Loucy (cell line): ENCODE measurements at regions not wholly inside any gene's neighbourhood (a gene's known extent, or its start where the extent isn't known, plus 50 kb on each side); places are given as distances from the start of the nearest gene placed in this dataset.
"Not testable (repeated sequence)": the region's sequence is repeated elsewhere in the genome, so short reads cannot be mapped to it uniquely, and the experiment has no call there.

Experiments used
- H2AFZ ChIP-seq: fragments of 200-600 bp; sonication (generic); 2 replicates; pipeline ENCODE4 v1.6.0; 2016; ENCODE audit warnings: antibody characterized with exemption, mild to moderate bottlenecking, low read length, moderate library complexity
- H3F3A ChIP-seq: fragments of 200-600 bp; 2 replicates; pipeline ENCODE4 v1.6.0; 2016; ENCODE audit warnings: antibody characterized with exemption, low read depth, mild to moderate bottlenecking
- H3K27me3 ChIP-seq: fragments of 200-600 bp; sonication (generic); 2 replicates; pipeline ENCODE4 v1.6.1; 2014; ENCODE audit warnings: low read length, mild to moderate bottlenecking; ENCODE audit not compliant: insufficient read depth, poor library complexity, severe bottlenecking
- H3K36me3 ChIP-seq: fragments of 200-600 bp; sonication (generic); 2 replicates; pipeline ENCODE4 v1.6.1; 2016; ENCODE audit warnings: low read length; ENCODE audit not compliant: insufficient read depth
- H3K4me1 ChIP-seq: fragments of 200-600 bp; sonication (generic); 2 replicates; pipeline ENCODE4 v1.5.1; 2014; ENCODE audit warnings: low read length, mild to moderate bottlenecking; ENCODE audit not compliant: insufficient read depth, poor library complexity, severe bottlenecking
- H3K4me2 ChIP-seq: fragments of 200-600 bp; sonication (generic); 2 replicates; pipeline ENCODE4 v1.6.0; 2014; ENCODE audit warnings: antibody characterized with exemption, low read length, low read depth, mild to moderate bottlenecking; ENCODE audit not compliant: poor library complexity, severe bottlenecking
- H3K4me3 ChIP-seq: fragments of 200-600 bp; sonication (generic); 2 replicates; pipeline ENCODE4 v1.5.1; 2014; ENCODE audit warnings: low read length, mild to moderate bottlenecking, mixed read lengths; ENCODE audit not compliant: poor library complexity, severe bottlenecking
- H3K79me2 ChIP-seq: fragments of 200-600 bp; sonication (generic); 2 replicates; pipeline ENCODE4 v1.6.1; 2014; ENCODE audit warnings: low read length; ENCODE audit not compliant: insufficient read depth
- H3K9ac ChIP-seq: fragments of 200-600 bp; sonication (generic); 2 replicates; pipeline ENCODE4 v1.6.0; 2014; ENCODE audit warnings: mild to moderate bottlenecking, low read depth, low read length, moderate library complexity; ENCODE audit not compliant: poor library complexity, severe bottlenecking
- H3K9me2 ChIP-seq: fragments of 200-600 bp; sonication (generic); replicated peaks from 2 replicates; pipeline ENCODE4 v1.6.1; 2016; ENCODE audit warnings: low read depth, low read length, mixed read lengths
- H3K9me3 ChIP-seq: fragments of 200-600 bp; sonication (generic); 2 replicates; pipeline ENCODE4 v1.6.1; 2014; ENCODE audit warnings: mild to moderate bottlenecking, antibody characterized with exemption, low read length, low read depth; ENCODE audit not compliant: insufficient read depth
- H4K20me1 ChIP-seq: fragments of 200-600 bp; sonication (generic); 2 replicates; pipeline ENCODE4 v1.6.0; 2014; ENCODE audit warnings: antibody characterized with exemption, low read length, mild to moderate bottlenecking; ENCODE audit not compliant: insufficient read depth, poor library complexity, severe bottlenecking
- EZH2phosphoT487 ChIP-seq: fragments of 200-600 bp; IDR thresholded peaks from 2 replicates; pipeline ENCODE4 v1.6.1; 2018; ENCODE audit warnings: antibody characterized with exemption, mild to moderate bottlenecking, moderate library complexity, borderline replicate concordance
- TF ChIP-seq, protein P1 (sequence below): fragments of 200-600 bp; sonication (generic); conservative IDR thresholded peaks from 2 replicates; pipeline ENCODE4 v1.5.1; 2014; ENCODE audit warnings: mild to moderate bottlenecking, antibody characterized with exemption, low read length

- Histone ChIP-seq H3K9me3 (no peaks in the 10 kb centered on the region), H3K9ac (no peak overlapping the region), H3K4me3 (no peak overlapping the region), H2AFZ (no peak overlapping the region), H3K4me2 (no peak overlapping the region), H3K36me3 (no peaks in the 10 kb centered on the region; the same call in 1 of the 2 replicates), H3K27me3 (no peaks in the 10 kb centered on the region), H3K9me2 (no peaks in the 10 kb centered on the region), H3K4me1 (no peaks in the 10 kb centered on the region), H3K79me2 (no peaks in the 10 kb centered on the region), H3F3A (no peaks in the 10 kb centered on the region), H4K20me1 (no peaks in the 10 kb centered on the region)
- TF ChIP-seq, protein P1, sequence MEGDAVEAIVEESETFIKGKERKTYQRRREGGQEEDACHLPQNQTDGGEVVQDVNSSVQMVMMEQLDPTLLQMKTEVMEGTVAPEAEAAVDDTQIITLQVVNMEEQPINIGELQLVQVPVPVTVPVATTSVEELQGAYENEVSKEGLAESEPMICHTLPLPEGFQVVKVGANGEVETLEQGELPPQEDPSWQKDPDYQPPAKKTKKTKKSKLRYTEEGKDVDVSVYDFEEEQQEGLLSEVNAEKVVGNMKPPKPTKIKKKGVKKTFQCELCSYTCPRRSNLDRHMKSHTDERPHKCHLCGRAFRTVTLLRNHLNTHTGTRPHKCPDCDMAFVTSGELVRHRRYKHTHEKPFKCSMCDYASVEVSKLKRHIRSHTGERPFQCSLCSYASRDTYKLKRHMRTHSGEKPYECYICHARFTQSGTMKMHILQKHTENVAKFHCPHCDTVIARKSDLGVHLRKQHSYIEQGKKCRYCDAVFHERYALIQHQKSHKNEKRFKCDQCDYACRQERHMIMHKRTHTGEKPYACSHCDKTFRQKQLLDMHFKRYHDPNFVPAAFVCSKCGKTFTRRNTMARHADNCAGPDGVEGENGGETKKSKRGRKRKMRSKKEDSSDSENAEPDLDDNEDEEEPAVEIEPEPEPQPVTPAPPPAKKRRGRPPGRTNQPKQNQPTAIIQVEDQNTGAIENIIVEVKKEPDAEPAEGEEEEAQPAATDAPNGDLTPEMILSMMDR = no peak
- TF ChIP-seq EZH2phosphoT487 = no peak
Measured at GRCh38 chr7:29636009-29636351, 72.3 kb downstream of the PRR15 start.

DNA sequence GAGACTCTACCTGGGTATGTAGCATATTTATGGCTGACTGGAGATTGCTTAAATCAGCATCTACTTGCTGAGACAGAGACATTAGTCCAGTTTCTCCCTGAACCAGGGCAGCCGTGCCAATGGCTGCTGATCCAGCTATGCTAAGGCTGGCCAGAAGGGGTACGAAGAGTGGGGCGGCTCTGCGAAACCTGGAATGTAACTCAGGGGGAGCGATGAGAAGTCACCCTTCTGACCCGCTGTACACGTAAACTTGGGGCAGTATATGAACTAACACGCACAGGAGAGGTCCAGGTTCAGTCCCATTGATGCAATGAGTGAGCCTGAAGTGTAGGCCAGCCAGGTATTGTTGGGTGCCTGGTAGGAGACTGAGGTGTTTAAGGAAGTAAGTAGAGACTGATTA is 73.7 kb downstream of the PRR15 start:
- Histone ChIP-seq H3K9ac (no peak overlapping the region), H4K20me1 (no peaks in the 10 kb centered on the region), H3K36me3 (no peaks in the 10 kb centered on the region; the same call in 1 of the 2 replicates), H3K4me3 (no peak overlapping the region), H3K79me2 (no peaks in the 10 kb centered on the region), H3K4me1 (no peaks in the 10 kb centered on the region), H3K9me3 (no peaks in the 10 kb centered on the region), H3K27me3 (no peaks in the 10 kb centered on the region), H3K4me2 (no peak overlapping the region), H3F3A (no peaks in the 10 kb centered on the region), H2AFZ (no peak overlapping the region), H3K9me2 (no peaks in the 10 kb centered on the region)
- TF ChIP-seq EZH2phosphoT487 = no peak
- TF ChIP-seq, protein P1 = no peak

DNA sequence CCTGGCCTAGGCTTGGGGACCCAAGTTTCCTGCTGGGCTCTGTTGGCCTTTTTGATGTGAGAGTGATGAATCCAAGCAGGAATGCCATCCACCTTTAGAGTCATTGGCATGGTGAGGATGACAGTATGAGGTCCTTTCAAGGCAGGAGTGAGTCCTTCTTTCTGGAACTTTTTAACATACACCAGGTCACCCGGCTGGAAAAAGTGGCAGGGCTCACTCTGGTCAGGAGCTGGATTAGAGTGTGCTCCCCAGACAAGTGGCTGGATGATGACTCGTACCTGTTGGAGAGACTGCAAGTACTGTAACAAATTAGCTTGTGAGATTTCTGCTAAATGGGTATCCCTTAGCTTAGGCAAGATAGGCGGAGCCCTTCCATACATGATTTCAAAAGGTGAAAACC is 75.2 kb downstream of the PRR15 start:
- H3K27me3 ChIP-seq, H3K9me3 ChIP-seq, H3K4me3 ChIP-seq, H3K79me2 ChIP-seq, H3K9me2 ChIP-seq, H3F3A ChIP-seq, H2AFZ ChIP-seq, H3K4me1 ChIP-seq, H4K20me1 ChIP-seq, H3K9ac ChIP-seq, H3K4me2 ChIP-seq, H3K36me3 ChIP-seq: not testable (repeated sequence)

GRCh38 chr7:29639386-29639785 is 75.8 kb downstream of the PRR15 start:
- Histone ChIP-seq H3K36me3 (no peaks in the 10 kb centered on the region; the same call in 1 of the 2 replicates), H4K20me1 (no peaks in the 10 kb centered on the region), H3K79me2 (no peaks in the 10 kb centered on the region), H3K9ac (no peak overlapping the region), H3K9me3 (no peaks in the 10 kb centered on the region), H3K4me1 (no peaks in the 10 kb centered on the region), H3F3A (no peaks in the 10 kb centered on the region), H3K27me3 (no peaks in the 10 kb centered on the region), H3K9me2 (no peaks in the 10 kb centered on the region), H3K4me3 (no peak overlapping the region), H2AFZ (no peak overlapping the region), H3K4me2 (no peak overlapping the region)
- TF ChIP-seq, protein P1 = no peak
- no peak for TF ChIP-seq EZH2phosphoT487
